GM12878 (cell line): ENCODE measurements at regions not wholly inside any gene's neighbourhood (a gene's known extent, or its start where the extent isn't known, plus 50 kb on each side); places are given as distances from the start of the nearest gene placed in this dataset.

Experiments used
- ATAC-seq: fragments of 200-7000 bp; cut with Tn5 transposase; 3 replicates; pipeline ENCODE4 v1.9.1; 2020; ENCODE audit warnings: mild to moderate bottlenecking, moderate library complexity
- BruUV-seq: library from RNA; stranded (reverse); fragments of 400-500 nt; replicated peaks from 2 replicates; lab custom pipeline; 2021; lab: Mats Ljungman, UMichigan
- CTCF ChIA-PET: fragments of 300-600 bp; sonication (Branson Sonifier 250); formaldehyde crosslinking; extraction: SDS; loops from one replicate; lab custom pipeline; 2021; ENCODE audit warnings: inconsistent platforms; lab: Yijun Ruan, JAX
- POLR2A ChIA-PET: fragments of 350-600 bp; formaldehyde crosslinking; extraction: SDS; loops from one replicate; lab custom pipeline; 2021; ENCODE audit warnings: inconsistent platforms; lab: Charles Lee
- RAD21 ChIA-PET: fragments of 300-600 bp; sonication (Branson Sonifier 250); formaldehyde crosslinking; loops from one replicate; lab custom pipeline; 2023; ENCODE audit warnings: antibody characterized with exemption; ENCODE audit not compliant: unreplicated experiment; lab: Charles Lee
- SMC1A ChIA-PET: fragments of 300-600 bp; sonication (Branson Sonifier 250); formaldehyde crosslinking; loops from one replicate; lab custom pipeline; 2023; ENCODE audit not compliant: unreplicated experiment, uncharacterized antibody; lab: Charles Lee
- DNase-seq: peaks from one replicate; pipeline ENCODE4 v3.0.0-alpha.2; 2011; ENCODE audit warnings: low read depth, low spot score
- FAIRE-seq: peaks from 3 replicates; lab custom pipeline; 2011; peaks lifted over from hg19 to GRCh38; lab: Jason Lieb, UNC
- H2AFZ ChIP-seq: 2 replicates; pipeline ENCODE4 v1.6.0; 2011; ENCODE audit warnings: low read depth, low read length, control low read depth; ENCODE audit not compliant: control insufficient read depth
- H3K27ac ChIP-seq: 2 replicates; pipeline ENCODE4 v1.5.1; 2011; ENCODE audit warnings: control low read depth; ENCODE audit not compliant: control insufficient read depth, insufficient read depth
- H3K27me3 ChIP-seq, 2 experiments: replicated peaks in 1 of 2; 2 replicates each; pipeline versions ENCODE4 v1.6.0 to v1.6.1; 2011; ENCODE audit warnings: low read length in 1 of 2; ENCODE audit not compliant: control insufficient read depth in 2 of 2, insufficient read depth in 2 of 2
- H3K36me3 ChIP-seq, 2 experiments: 2 replicates each; pipeline ENCODE4 v1.5.1; 2011; ENCODE audit warnings: low read length in 1 of 2; ENCODE audit not compliant: control insufficient read depth in 2 of 2, insufficient read depth in 2 of 2
- H3K4me1 ChIP-seq: 2 replicates; pipeline ENCODE4 v1.6.1; 2011; ENCODE audit warnings: mild to moderate bottlenecking, low read length, moderate library complexity, mixed read lengths; ENCODE audit not compliant: control insufficient read depth, insufficient read depth
- H3K4me2 ChIP-seq: 2 replicates; pipeline ENCODE4 v1.6.0; 2011; ENCODE audit warnings: control low read depth; ENCODE audit not compliant: control insufficient read depth, insufficient read depth
- H3K4me3 ChIP-seq: fragments of 200-600 bp; sonication (generic); 2 replicates; pipeline ENCODE4 v1.5.1; 2016
- H3K79me2 ChIP-seq: 2 replicates; pipeline ENCODE4 v1.6.0; 2011; ENCODE audit warnings: low read length; ENCODE audit not compliant: control insufficient read depth, insufficient read depth
- H3K9ac ChIP-seq: 2 replicates; pipeline ENCODE4 v1.8.0; 2011; ENCODE audit warnings: low read length, control low read depth, mixed read lengths; ENCODE audit not compliant: control insufficient read depth, insufficient read depth
- H3K9me3 ChIP-seq: replicated peaks from 3 replicates; pipeline ENCODE4 v1.5.1; 2011; ENCODE audit warnings: mild to moderate bottlenecking, low read length; ENCODE audit not compliant: control insufficient read depth, insufficient read depth
- H4K20me1 ChIP-seq: 2 replicates; pipeline ENCODE4 v1.6.0; 2011; ENCODE audit not compliant: control insufficient read depth, insufficient read depth
- JUND ChIP-seq: IDR thresholded peaks from 2 replicates; pipeline ENCODE4 v1.6.1; 2012; ENCODE audit warnings: low read depth, mild to moderate bottlenecking, low read length, improper control_type of control experiment, moderate library complexity
- KDM1A ChIP-seq: fragments of 200-600 bp; sonication (generic); IDR thresholded peaks from 2 replicates; pipeline ENCODE4 v1.6.1; 2016; ENCODE audit warnings: borderline replicate concordance
- MTA2 ChIP-seq: fragments of 450-650 bp; IDR thresholded peaks from 2 replicates; pipeline ENCODE4 v1.6.1; 2016; ENCODE audit warnings: low read depth, mild to moderate bottlenecking, moderate library complexity
- NFYA ChIP-seq: IDR thresholded peaks from 2 replicates; pipeline ENCODE4 v1.6.1; 2011; ENCODE audit warnings: low read depth, mild to moderate bottlenecking, low read length, improper control_type of control experiment, borderline replicate concordance
- NR2C2 ChIP-seq: IDR thresholded peaks from 2 replicates; pipeline ENCODE4 v1.6.1; 2011; ENCODE audit warnings: borderline replicate concordance, low read depth; ENCODE audit not compliant: control insufficient read depth, insufficient read length
- RAD51 ChIP-seq: fragments of 450-650 bp; IDR thresholded peaks from 2 replicates; pipeline ENCODE4 v1.6.1; 2016; ENCODE audit warnings: moderate library complexity, mild to moderate bottlenecking, inconsistent platforms
- RCOR1 ChIP-seq: conservative IDR thresholded peaks from 2 replicates; pipeline ENCODE4 v1.6.1; 2012; ENCODE audit warnings: low read depth, low read length, improper control_type of control experiment
- STAT3 ChIP-seq: IDR thresholded peaks from 2 replicates; pipeline ENCODE4 v1.6.1; 2011; ENCODE audit warnings: low read depth, low read length, improper control_type of control experiment
- WGBS: methylation state at CpG from one replicate; pipeline ENCODE4 v1.1.6; 2016; ENCODE audit warnings: low lambda C conversion rate; ENCODE audit not compliant: insufficient replicate concordance, insufficient coverage; ENCODE audit errors: missing lambda C conversion rate; 5-methylcytosine and 5-hydroxymethylcytosine counted together
- in situ Hi-C: fragments of 300-500 bp; cut with MboI; formaldehyde crosslinking; loops from 9 replicates; pipeline ENCODE4 v1.14.3; 2018; ENCODE audit warnings: mixed read lengths
- intact Hi-C: fragments of 100-400 bp; cut with micrococcal nuclease; formaldehyde crosslinking; loops from one replicate; pipeline ENCODE4 v1.14.2; 2022; ENCODE audit not compliant: unreplicated experiment
- TF ChIP-seq, protein P1 (sequence below), 3 experiments: IDR thresholded peaks in 2 of 3; conservative IDR thresholded peaks in 1 of 3; 2 replicates each; pipeline ENCODE4 v1.5.1; 2011; ENCODE audit warnings: low read depth in 3 of 3, low read length in 3 of 3, mild to moderate bottlenecking in 3 of 3, control low read depth in 2 of 3, moderate library complexity in 2 of 3, inconsistent platforms in 1 of 3, mixed read lengths in 1 of 3; ENCODE audit not compliant: control insufficient read depth in 2 of 3, insufficient read depth in 1 of 3; ENCODE audit errors: extremely low read depth in 1 of 3
- TF ChIP-seq, protein P2 (sequence below): IDR thresholded peaks from 2 replicates; pipeline ENCODE4 v1.6.1; 2011; ENCODE audit warnings: low read depth, mild to moderate bottlenecking, low read length, moderate library complexity, borderline replicate concordance; ENCODE audit errors: extremely low read depth
- TF ChIP-seq, protein P3 (sequence below): fragments of 450-650 bp; formaldehyde crosslinking; IDR thresholded peaks from 2 replicates; pipeline ENCODE4 v1.5.0; 2022; ENCODE audit warnings: mild to moderate bottlenecking, missing genetic modification characterization

DNA sequence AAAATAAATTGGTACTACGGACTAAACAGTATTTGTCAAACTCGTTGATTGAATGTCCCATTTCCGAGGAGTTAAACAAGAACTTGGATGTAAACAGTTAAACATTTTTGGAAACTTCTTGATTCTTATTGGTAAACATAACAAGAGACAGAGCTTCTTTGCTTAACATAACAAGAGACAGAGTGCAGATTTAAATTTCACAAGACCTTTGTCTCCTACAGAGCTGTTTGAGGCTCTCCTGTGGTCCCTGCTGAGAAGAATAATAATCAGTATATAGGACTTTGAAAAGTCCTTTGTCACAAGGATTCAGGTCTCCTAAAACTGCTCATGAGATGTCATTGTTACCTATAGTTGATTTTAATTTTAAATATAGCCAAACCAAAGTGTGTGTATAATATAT, 170.6 kb upstream of the C21orf91 start:
- FAIRE-seq: no peak

GRCh38 chr21:17988102-17988437, 168.9 kb upstream of the C21orf91 start:
- 56% methylated on average over 1 of the region's 1 CpG for WGBS
- no peaks in the 10 kb centered on the region for H3K4me1 ChIP-seq
- no peak for ATAC-seq
- no peak overlapping the region for H3K27ac ChIP-seq
- ChIA-PET SMC1A (no interaction called here), POLR2A (no interaction called here), CTCF (no interaction called here), RAD21 (no interaction called here)
- H3K4me2 ChIP-seq: no peak overlapping the region
- no peak for DNase-seq
- no peaks in the 10 kb centered on the region for H3K27me3 ChIP-seq
- H3K79me2 ChIP-seq: no peaks in the 10 kb centered on the region
- H3K36me3 ChIP-seq: no peaks in the 10 kb centered on the region
- in situ Hi-C loops: no loop called here
- H3K9ac ChIP-seq: no peak overlapping the region
- FAIRE-seq: no peak
- H3K4me3 ChIP-seq: no peak overlapping the region
- intact Hi-C loops: no loop called here
- H2AFZ ChIP-seq: no peak overlapping the region
- no TSS peak for BruUV-seq
- H4K20me1 ChIP-seq: no peaks in the 10 kb centered on the region
- H3K9me3 ChIP-seq: no peaks in the 10 kb centered on the region
- TF ChIP-seq RAD51 (no peak), KDM1A (no peak), JUND (no peak), NR2C2 (no peak), NFYA (no peak)
- TF ChIP-seq, protein P1, sequence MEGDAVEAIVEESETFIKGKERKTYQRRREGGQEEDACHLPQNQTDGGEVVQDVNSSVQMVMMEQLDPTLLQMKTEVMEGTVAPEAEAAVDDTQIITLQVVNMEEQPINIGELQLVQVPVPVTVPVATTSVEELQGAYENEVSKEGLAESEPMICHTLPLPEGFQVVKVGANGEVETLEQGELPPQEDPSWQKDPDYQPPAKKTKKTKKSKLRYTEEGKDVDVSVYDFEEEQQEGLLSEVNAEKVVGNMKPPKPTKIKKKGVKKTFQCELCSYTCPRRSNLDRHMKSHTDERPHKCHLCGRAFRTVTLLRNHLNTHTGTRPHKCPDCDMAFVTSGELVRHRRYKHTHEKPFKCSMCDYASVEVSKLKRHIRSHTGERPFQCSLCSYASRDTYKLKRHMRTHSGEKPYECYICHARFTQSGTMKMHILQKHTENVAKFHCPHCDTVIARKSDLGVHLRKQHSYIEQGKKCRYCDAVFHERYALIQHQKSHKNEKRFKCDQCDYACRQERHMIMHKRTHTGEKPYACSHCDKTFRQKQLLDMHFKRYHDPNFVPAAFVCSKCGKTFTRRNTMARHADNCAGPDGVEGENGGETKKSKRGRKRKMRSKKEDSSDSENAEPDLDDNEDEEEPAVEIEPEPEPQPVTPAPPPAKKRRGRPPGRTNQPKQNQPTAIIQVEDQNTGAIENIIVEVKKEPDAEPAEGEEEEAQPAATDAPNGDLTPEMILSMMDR (IDR thresholded peaks at IDR 0.05 in 2 of 3, conservative IDR thresholded peaks at IDR 0.05 in 1 of 3; ENCODE audit: control insufficient read depth in 2 of 3, extremely low read depth in 1 of 3, insufficient read depth in 1 of 3, low read depth in 3 of 3, low read length in 3 of 3): no peak
- TF ChIP-seq, protein P2, sequence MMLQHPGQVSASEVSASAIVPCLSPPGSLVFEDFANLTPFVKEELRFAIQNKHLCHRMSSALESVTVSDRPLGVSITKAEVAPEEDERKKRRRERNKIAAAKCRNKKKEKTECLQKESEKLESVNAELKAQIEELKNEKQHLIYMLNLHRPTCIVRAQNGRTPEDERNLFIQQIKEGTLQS: no peak

More for the DNA sequence above, 170.6 kb upstream of the C21orf91 start:
- Histone ChIP-seq H3K4me1 (no peaks in the 10 kb centered on the region), H3K27me3 (no peaks in the 10 kb centered on the region), H3K79me2 (no peaks in the 10 kb centered on the region), H3K9me3 (no peaks in the 10 kb centered on the region), H2AFZ (no peak overlapping the region), H3K9ac (no peak overlapping the region), H4K20me1 (no peaks in the 10 kb centered on the region), H3K4me2 (no peak overlapping the region), H3K36me3 (no peaks in the 10 kb centered on the region), H3K4me3 (no peak overlapping the region), H3K27ac (no peak overlapping the region)
- ATAC-seq: no peak
- no peak for DNase-seq
- WGBS: 36% methylated on average over 3 of the region's 3 CpGs
- ChIA-PET SMC1A (no interaction called here), CTCF (no interaction called here), POLR2A (no interaction called here), RAD21 (no interaction called here)
- intact Hi-C loops (no loop called here), in situ Hi-C loops (no loop called here)
- TF ChIP-seq, protein P3, sequence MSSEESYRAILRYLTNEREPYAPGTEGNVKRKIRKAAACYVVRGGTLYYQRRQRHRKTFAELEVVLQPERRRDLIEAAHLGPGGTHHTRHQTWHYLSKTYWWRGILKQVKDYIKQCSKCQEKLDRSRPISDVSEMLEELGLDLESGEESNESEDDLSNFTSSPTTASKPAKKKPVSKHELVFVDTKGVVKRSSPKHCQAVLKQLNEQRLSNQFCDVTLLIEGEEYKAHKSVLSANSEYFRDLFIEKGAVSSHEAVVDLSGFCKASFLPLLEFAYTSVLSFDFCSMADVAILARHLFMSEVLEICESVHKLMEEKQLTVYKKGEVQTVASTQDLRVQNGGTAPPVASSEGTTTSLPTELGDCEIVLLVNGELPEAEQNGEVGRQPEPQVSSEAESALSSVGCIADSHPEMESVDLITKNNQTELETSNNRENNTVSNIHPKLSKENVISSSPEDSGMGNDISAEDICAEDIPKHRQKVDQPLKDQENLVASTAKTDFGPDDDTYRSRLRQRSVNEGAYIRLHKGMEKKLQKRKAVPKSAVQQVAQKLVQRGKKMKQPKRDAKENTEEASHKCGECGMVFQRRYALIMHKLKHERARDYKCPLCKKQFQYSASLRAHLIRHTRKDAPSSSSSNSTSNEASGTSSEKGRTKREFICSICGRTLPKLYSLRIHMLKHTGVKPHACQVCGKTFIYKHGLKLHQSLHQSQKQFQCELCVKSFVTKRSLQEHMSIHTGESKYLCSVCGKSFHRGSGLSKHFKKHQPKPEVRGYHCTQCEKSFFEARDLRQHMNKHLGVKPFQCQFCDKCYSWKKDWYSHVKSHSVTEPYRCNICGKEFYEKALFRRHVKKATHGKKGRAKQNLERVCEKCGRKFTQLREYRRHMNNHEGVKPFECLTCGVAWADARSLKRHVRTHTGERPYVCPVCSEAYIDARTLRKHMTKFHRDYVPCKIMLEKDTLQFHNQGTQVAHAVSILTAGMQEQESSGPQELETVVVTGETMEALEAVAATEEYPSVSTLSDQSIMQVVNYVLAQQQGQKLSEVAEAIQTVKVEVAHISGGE (CRISPR knock-in tag): no peak
- TF ChIP-seq MTA2 (no peak), NR2C2 (no peak), RCOR1 (no peak), STAT3 (no peak)
- BruUV-seq: no TSS peak
